Breast epithelium (tissue), 4 donors: ENCODE measurements at regions not wholly inside any gene's neighbourhood (a gene's known extent, or its start where the extent isn't known, plus 50 kb on each side); places are given as distances from the start of the nearest gene placed in this dataset.

ENCODE experiments used
- DNase-seq, 2 donors: peaks; one replicate each; pipeline ENCODE4 v3.0.0-alpha.2; 2019; ENCODE audit warnings: low spot score in 2 of 2
- H3K27ac ChIP-seq, 2 donors: fragments of 200-600 bp; sonication (generic) in 1 of 2; one replicate each; pipeline ENCODE4 v1.5.1; 2016 to 2019; ENCODE audit warnings: mild to moderate bottlenecking in 1 of 2
- H3K27me3 ChIP-seq, 2 donors: fragments of 200-600 bp; sonication (generic) in 1 of 2; one replicate each; pipeline versions ENCODE4 v1.5.1 to v1.6.0; 2017 to 2019; ENCODE audit warnings: control low read depth in 1 of 2, mild to moderate bottlenecking in 1 of 2
- H3K36me3 ChIP-seq: fragments of 200-600 bp; one replicate; pipeline ENCODE4 v1.5.1; 2019
- H3K4me1 ChIP-seq, 2 donors: fragments of 200-600 bp; sonication (generic); one replicate each; pipeline ENCODE4 v1.5.1; 2016 to 2019; ENCODE audit warnings: control low read depth in 1 of 2
- H3K4me3 ChIP-seq, 3 donors: fragments of 200-600 bp; sonication (generic); 1 replicate in 2 of 3; 2 replicates in 1 of 3; pipeline ENCODE4 v1.5.1; 2016 to 2019; ENCODE audit warnings: mild to moderate bottlenecking in 3 of 3, moderate library complexity in 2 of 3
- H3K9me3 ChIP-seq, 2 donors: fragments of 200-600 bp; sonication (generic) in 1 of 2; one replicate each; pipeline ENCODE4 v1.5.1; 2016 to 2019; ENCODE audit warnings: control low read depth in 1 of 2
- POLR2A ChIP-seq: fragments of 450-650 bp; IDR thresholded peaks from one replicate; pipeline ENCODE4 v1.6.1; 2016; ENCODE audit warnings: antibody characterized with exemption, mild to moderate bottlenecking, moderate library complexity
- POLR2AphosphoS5 ChIP-seq, 3 donors: sonication (generic); formaldehyde crosslinking; IDR thresholded peaks; one replicate each; pipeline ENCODE4 v1.6.1; 2017; ENCODE audit warnings: antibody characterized with exemption in 3 of 3
- intact Hi-C: fragments of 100-400 bp; cut with DNase I; formaldehyde crosslinking; loops from one replicate; pipeline ENCODE4 v1.15.1; 2023; ENCODE audit warnings: low total_unique reads
- TF ChIP-seq, protein P1 (sequence below), 3 donors: fragments of 450-650 bp; IDR thresholded peaks; one replicate each; pipeline ENCODE4 v1.5.1; 2016 to 2017; ENCODE audit warnings: antibody characterized with exemption in 3 of 3, mild to moderate bottlenecking in 3 of 3, moderate library complexity in 3 of 3

DNA sequence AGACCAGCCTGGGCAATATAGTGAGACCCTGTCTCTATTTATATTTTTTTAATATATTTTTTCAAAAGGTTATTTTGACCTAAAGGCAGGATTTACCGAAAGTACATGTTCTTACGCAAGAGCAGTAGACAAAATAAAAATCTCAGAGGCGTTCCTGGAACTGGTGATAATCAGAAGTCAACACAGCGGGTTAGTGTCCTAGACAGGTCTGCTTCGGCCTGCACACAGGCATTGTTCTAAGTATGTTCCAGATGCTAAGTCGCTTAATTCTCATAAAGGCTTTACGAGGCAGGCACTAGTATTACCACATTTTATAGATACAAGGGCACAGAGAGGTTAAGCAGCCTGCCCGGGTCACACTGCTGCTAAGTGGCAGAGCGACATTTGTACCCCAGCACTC lies 56.9 kb upstream of the SLC25A33 start:
- H3K27ac ChIP-seq: no peak overlapping the region
- no peaks in the 10 kb centered on the region for H3K9me3 ChIP-seq
- no peak overlapping the region for H3K4me3 ChIP-seq
- intact Hi-C loops: no loop called here
- TF ChIP-seq POLR2AphosphoS5 (IDR thresholded peaks at IDR 0.05): no peak
- TF ChIP-seq POLR2A: no peak
- TF ChIP-seq, protein P1, sequence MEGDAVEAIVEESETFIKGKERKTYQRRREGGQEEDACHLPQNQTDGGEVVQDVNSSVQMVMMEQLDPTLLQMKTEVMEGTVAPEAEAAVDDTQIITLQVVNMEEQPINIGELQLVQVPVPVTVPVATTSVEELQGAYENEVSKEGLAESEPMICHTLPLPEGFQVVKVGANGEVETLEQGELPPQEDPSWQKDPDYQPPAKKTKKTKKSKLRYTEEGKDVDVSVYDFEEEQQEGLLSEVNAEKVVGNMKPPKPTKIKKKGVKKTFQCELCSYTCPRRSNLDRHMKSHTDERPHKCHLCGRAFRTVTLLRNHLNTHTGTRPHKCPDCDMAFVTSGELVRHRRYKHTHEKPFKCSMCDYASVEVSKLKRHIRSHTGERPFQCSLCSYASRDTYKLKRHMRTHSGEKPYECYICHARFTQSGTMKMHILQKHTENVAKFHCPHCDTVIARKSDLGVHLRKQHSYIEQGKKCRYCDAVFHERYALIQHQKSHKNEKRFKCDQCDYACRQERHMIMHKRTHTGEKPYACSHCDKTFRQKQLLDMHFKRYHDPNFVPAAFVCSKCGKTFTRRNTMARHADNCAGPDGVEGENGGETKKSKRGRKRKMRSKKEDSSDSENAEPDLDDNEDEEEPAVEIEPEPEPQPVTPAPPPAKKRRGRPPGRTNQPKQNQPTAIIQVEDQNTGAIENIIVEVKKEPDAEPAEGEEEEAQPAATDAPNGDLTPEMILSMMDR (IDR thresholded peaks at IDR 0.05): no peak
- no peaks in the 10 kb centered on the region for H3K4me1 ChIP-seq
- no peak for DNase-seq
- H3K27me3 ChIP-seq: no peaks in the 10 kb centered on the region
- H3K36me3 ChIP-seq: no peaks in the 10 kb centered on the region

DNA sequence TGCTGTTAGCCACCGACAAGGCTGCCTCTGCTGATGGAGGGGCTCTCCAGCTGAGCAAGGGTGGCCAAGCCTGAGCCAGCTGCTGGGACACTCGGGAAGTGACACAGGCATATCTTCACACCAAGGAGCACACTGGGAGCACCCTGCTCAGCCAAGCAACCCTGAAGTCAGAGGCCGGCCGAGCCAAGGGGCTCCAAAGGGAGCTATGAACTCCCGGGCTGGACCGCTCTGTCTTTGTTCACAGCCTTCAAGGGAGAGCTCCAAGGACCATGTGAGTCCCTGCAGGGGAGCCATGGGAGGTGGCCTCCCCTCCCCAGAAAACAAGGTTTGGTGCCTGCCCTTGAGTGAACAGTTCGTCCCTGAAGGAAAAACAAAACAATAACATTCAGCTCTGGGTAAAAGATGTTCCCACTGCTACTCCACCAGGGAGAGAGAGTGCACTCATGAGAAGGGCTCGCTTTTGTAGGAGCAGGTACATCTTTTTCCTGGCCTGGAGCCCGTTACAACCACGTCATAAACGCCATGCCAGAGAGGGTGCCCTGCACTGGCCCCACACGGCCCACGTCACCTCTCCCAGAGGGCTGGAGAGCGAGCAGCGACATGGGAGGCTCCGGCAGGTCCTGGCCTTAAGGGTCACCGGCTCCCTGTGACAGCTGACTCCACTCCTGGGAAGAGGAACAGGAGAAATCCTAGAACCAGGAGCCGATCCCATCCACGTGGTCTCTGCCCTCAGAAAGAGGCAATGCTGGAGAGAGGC lies 56.3 kb upstream of the SLC25A33 start:
- H3K27me3 ChIP-seq: no peaks in the 10 kb centered on the region
- TF ChIP-seq POLR2A (no peak), POLR2AphosphoS5 (IDR thresholded peaks at IDR 0.05) (no peak)
- TF ChIP-seq, protein P1 (IDR thresholded peaks at IDR 0.05): no peak
- no peak overlapping the region for H3K27ac ChIP-seq
- H3K4me1 ChIP-seq: no peaks in the 10 kb centered on the region
- H3K4me3 ChIP-seq: no peak overlapping the region
- H3K9me3 ChIP-seq: no peaks in the 10 kb centered on the region
- DNase-seq: no peak
- no peaks in the 10 kb centered on the region for H3K36me3 ChIP-seq
- intact Hi-C loops: no loop called here

DNA sequence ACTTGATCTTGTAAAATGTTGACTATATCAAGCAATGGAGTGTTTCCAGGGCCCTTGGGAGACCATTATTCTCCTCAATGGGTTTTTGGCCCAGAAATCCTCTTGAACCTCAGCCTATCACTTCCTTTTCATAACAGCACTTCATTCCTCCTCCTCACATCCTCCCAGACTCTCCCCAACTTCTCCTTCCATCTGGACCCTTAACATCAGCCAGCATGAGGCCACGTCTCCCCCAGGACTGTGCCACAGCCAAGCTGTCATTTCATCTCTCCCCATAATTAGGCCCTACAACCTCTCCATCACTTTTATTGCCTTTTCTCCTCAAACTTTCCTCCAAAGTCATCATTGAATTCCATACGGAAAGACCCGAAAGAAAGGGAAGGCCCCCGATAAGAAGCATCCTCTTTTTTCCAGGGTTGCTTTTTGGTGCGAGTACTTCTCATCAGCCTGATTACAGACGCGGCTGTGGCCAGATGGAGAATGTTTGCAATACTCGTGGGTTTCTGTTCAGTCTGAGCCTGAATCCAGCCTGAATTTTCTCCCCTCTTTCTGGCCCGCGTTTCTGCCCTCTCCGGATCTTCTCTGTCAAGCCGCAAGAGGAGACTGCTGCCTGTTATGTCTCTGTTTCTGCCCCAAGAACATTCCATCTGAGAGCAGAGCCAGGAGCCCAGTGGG lies 52.7 kb upstream of the SLC25A33 start:
- no peak overlapping the region for H3K27ac ChIP-seq
- no peak for DNase-seq
- no peaks in the 10 kb centered on the region for H3K27me3 ChIP-seq
- no peaks in the 10 kb centered on the region for H3K36me3 ChIP-seq
- no peak overlapping the region for H3K4me3 ChIP-seq
- H3K4me1 ChIP-seq: no peaks in the 10 kb centered on the region
- H3K9me3 ChIP-seq: no peaks in the 10 kb centered on the region
- intact Hi-C loops: no loop called here
- no peak for TF ChIP-seq POLR2A
- TF ChIP-seq, protein P1 (IDR thresholded peaks at IDR 0.05): no peak
- no peak for TF ChIP-seq POLR2AphosphoS5 (IDR thresholded peaks at IDR 0.05)
